ENCODE measurements at regions not wholly inside any gene's neighbourhood (a gene's known extent, or its start where the extent isn't known, plus 50 kb on each side); places are given as distances from the start of the nearest gene placed in this dataset.

- no peak for DNase-seq
- H3K9me3 Mint-ChIP-seq, result no peaks in the 10 kb centered on the region
- H3K27ac Mint-ChIP-seq, result no peak overlapping the region
- peaks cover 16% of the 10 kb centered on the region for H3K27me3 Mint-ChIP-seq
- H3K4me3 Mint-ChIP-seq, result no peak overlapping the region
- H3K4me1 Mint-ChIP-seq (ENCODE audit: low read depth), result no peaks in the 10 kb centered on the region
- H3K36me3 Mint-ChIP-seq (ENCODE audit: low read depth), result no peaks in the 10 kb centered on the region
Observed at GRCh38 chr2:177118636-177119035, 94.0 kb upstream of the HNRNPA3 start.

GRCh38 chr2:177119099-177119498 is 93.5 kb upstream of the HNRNPA3 start:
- DNase-seq, result no peak
- H3K4me3 Mint-ChIP-seq, result no peak overlapping the region
- no peaks in the 10 kb centered on the region for H3K36me3 Mint-ChIP-seq (ENCODE audit: low read depth)
- no peak overlapping the region for H3K27ac Mint-ChIP-seq
- no peaks in the 10 kb centered on the region for H3K9me3 Mint-ChIP-seq
- peaks cover 16% of the 10 kb centered on the region for H3K27me3 Mint-ChIP-seq
- no peaks in the 10 kb centered on the region for H3K4me1 Mint-ChIP-seq (ENCODE audit: low read depth)

GRCh38 chr2:177123048-177123447 is 89.5 kb upstream of the HNRNPA3 start:
- no peak overlapping the region for H3K4me3 Mint-ChIP-seq
- no peaks in the 10 kb centered on the region for H3K36me3 Mint-ChIP-seq (ENCODE audit: low read depth)
- DNase-seq, result no peak
- peaks cover 16% of the 10 kb centered on the region for H3K27me3 Mint-ChIP-seq
- no peaks in the 10 kb centered on the region for H3K4me1 Mint-ChIP-seq (ENCODE audit: low read depth)
- no peak overlapping the region for H3K27ac Mint-ChIP-seq
- no peaks in the 10 kb centered on the region for H3K9me3 Mint-ChIP-seq

GRCh38 chr2:177124371-177124770 is 88.2 kb upstream of the HNRNPA3 start:
- no peaks in the 10 kb centered on the region for H3K4me1 Mint-ChIP-seq (ENCODE audit: low read depth)
- H3K36me3 Mint-ChIP-seq (ENCODE audit: low read depth), result no peaks in the 10 kb centered on the region
- H3K27ac Mint-ChIP-seq, result no peak overlapping the region
- H3K4me3 Mint-ChIP-seq, result no peak overlapping the region
- no peak for DNase-seq
- no peaks in the 10 kb centered on the region for H3K9me3 Mint-ChIP-seq
- peaks cover 16% of the 10 kb centered on the region for H3K27me3 Mint-ChIP-seq

- Mint-ChIP-seq H3K4me3 (no peak overlapping the region), H3K4me1 (ENCODE audit: low read depth) (peaks cover 10% of the 10 kb centered on the region), H3K27ac (no peak overlapping the region), H3K36me3 (ENCODE audit: low read depth) (no peaks in the 10 kb centered on the region), H3K9me3 (no peaks in the 10 kb centered on the region), H3K27me3 (peaks cover 11% of the 10 kb centered on the region)
- DNase-seq, result no peak
Observed at GRCh38 chr2:177127821-177128220, 84.8 kb upstream of the HNRNPA3 start.

- H3K27ac Mint-ChIP-seq, result no peak overlapping the region
- no peaks in the 10 kb centered on the region for H3K9me3 Mint-ChIP-seq
- no peak for DNase-seq
- peaks cover 11% of the 10 kb centered on the region for H3K27me3 Mint-ChIP-seq
- H3K4me3 Mint-ChIP-seq, result no peak overlapping the region
- H3K36me3 Mint-ChIP-seq (ENCODE audit: low read depth), result no peaks in the 10 kb centered on the region
- peaks cover 10% of the 10 kb centered on the region for H3K4me1 Mint-ChIP-seq (ENCODE audit: low read depth)
Observed at GRCh38 chr2:177129610-177130009, 83.0 kb upstream of the HNRNPA3 start.

DNA sequence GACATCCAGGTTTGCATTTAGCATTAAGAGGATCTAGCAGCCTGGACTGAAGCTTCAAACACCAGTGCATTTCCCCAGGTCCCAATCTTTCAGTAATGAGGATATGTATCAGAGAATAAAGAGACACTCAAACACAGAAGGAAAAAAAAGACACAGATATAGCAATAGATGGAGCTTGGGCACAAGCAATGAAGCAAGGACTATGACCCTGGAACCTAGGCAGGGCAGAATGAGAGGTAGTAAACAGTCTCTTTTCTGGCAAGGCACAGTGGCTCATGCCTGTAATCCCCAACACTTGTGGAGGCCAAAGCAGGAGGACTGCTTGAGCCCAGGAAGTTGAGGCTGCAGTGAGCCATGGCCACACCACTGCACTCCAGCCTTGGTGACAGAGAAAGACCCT is 80.7 kb upstream of the HNRNPA3 start:
- Mint-ChIP-seq H3K27ac (no peak overlapping the region), H3K9me3 (no peaks in the 10 kb centered on the region), H3K4me1 (ENCODE audit: low read depth) (peaks cover 10% of the 10 kb centered on the region), H3K36me3 (ENCODE audit: low read depth) (no peaks in the 10 kb centered on the region), H3K4me3 (no peak overlapping the region), H3K27me3 (peaks cover 11% of the 10 kb centered on the region)
- DNase-seq, result no peak

DNA sequence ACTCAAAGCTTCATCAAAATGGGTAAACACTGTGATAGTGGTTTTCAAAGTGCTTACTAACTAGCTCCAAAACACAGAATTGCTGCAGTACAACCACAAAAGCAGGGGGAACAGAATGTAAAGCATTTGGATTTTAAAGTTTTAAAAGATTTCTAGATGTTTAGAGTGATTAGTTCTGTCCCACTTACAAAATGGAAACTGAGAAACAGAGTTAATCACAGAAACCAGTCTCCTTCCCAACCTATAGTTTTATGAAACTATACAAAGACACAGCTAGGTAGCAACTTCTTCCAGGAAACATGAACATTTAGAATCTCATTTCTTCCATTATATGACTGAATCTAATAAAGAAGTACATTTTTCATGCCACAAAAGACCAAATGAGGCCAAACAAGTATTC is 73.8 kb upstream of the HNRNPA3 start:
- Mint-ChIP-seq H3K27me3 (peaks cover 19% of the 10 kb centered on the region), H3K4me1 (ENCODE audit: low read depth) (peaks cover 9% of the 10 kb centered on the region), H3K4me3 (no peak overlapping the region), H3K36me3 (ENCODE audit: low read depth) (no peaks in the 10 kb centered on the region), H3K9me3 (no peaks in the 10 kb centered on the region), H3K27ac (no peak overlapping the region)
- no peak for DNase-seq

GRCh38 chr2:177141866-177142265 is 70.7 kb upstream of the HNRNPA3 start:
- Mint-ChIP-seq H3K4me1 (ENCODE audit: low read depth) (peaks cover 9% of the 10 kb centered on the region), H3K27ac (no peak overlapping the region), H3K4me3 (no peak overlapping the region), H3K9me3 (no peaks in the 10 kb centered on the region), H3K36me3 (ENCODE audit: low read depth) (no peaks in the 10 kb centered on the region), H3K27me3 (peaks cover 30% of the 10 kb centered on the region)
- DNase-seq, result no peak

- Mint-ChIP-seq H3K4me1 (ENCODE audit: low read depth) (peaks cover 16% of the 10 kb centered on the region), H3K27me3 (peaks cover 40% of the 10 kb centered on the region), H3K36me3 (ENCODE audit: low read depth) (no peaks in the 10 kb centered on the region), H3K9me3 (no peaks in the 10 kb centered on the region), H3K4me3 (no peak overlapping the region), H3K27ac (no peak overlapping the region)
- DNase-seq, result no peak
Observed at GRCh38 chr2:177143444-177143843, 69.2 kb upstream of the HNRNPA3 start.

DNA sequence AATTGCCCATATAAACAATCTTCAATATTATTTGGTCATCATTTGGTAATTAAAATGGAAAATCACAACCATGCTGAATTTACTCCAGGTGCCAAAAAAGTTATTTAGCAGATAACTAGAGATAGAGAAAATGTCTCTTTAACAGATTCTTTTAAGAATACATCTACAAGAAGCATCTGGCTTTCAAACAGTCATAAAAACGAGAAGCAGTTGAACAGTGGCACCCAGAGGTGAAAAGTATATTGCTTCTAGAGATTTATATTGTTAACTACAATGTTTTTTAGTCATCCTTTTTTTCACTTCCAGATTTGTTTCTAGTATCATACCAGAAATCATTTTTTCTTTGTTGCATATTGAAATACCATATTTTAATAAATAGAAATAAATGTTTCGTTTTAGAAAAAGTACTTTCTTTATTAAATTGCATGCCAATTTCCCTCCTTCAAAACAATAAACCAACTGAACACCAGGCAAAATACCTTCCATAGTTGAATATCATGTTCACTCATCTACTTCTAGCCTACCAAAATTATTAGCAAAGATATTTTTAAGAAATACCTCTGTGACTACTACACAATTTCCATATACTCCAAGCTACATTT is 65.4 kb upstream of the HNRNPA3 start:
- Mint-ChIP-seq H3K9me3 (no peaks in the 10 kb centered on the region), H3K4me1 (ENCODE audit: low read depth) (peaks cover 16% of the 10 kb centered on the region), H3K27me3 (peaks cover 35% of the 10 kb centered on the region), H3K27ac (no peak overlapping the region), H3K36me3 (ENCODE audit: low read depth) (no peaks in the 10 kb centered on the region), H3K4me3 (no peak overlapping the region)
- DNase-seq, result no peak

DNA sequence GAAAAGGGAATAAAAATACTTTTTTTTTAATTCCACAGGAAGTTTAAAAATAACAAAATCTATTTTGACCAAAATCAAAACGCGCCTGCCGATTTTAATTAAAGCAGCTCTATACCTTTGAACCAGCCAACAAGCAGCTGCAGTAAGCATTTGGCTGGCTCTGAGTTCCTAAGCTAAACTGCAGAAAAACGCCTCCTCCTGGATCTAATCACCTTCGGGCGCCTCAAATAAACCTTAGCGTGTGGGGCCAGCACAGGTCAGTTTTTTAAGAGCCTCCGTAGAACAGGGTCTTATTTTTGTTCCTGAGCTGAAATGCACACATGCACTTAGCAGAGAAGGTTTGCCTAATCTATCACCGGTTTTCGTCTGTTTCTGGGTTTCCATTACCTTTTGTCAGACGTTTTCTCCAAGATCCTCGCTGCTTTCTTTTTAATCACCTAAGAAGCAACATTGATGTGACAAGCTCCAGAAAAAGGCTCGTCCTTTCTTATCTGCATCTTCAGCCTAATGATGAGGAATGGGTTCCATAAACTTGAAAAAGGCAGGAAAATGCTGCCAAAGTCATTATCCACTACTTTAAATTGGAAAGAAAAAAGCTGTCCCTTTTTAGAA is 64.7 kb upstream of the HNRNPA3 start:
- no peaks in the 10 kb centered on the region for H3K9me3 Mint-ChIP-seq
- H3K4me3 Mint-ChIP-seq, result peak overlapping the region; percentile 78
- H3K27me3 Mint-ChIP-seq, result peaks cover 32% of the 10 kb centered on the region
- peaks cover 16% of the 10 kb centered on the region for H3K4me1 Mint-ChIP-seq (ENCODE audit: low read depth)
- no peak overlapping the region for H3K27ac Mint-ChIP-seq
- DNase-seq, result no peak
- H3K36me3 Mint-ChIP-seq (ENCODE audit: low read depth), result no peaks in the 10 kb centered on the region

DNA sequence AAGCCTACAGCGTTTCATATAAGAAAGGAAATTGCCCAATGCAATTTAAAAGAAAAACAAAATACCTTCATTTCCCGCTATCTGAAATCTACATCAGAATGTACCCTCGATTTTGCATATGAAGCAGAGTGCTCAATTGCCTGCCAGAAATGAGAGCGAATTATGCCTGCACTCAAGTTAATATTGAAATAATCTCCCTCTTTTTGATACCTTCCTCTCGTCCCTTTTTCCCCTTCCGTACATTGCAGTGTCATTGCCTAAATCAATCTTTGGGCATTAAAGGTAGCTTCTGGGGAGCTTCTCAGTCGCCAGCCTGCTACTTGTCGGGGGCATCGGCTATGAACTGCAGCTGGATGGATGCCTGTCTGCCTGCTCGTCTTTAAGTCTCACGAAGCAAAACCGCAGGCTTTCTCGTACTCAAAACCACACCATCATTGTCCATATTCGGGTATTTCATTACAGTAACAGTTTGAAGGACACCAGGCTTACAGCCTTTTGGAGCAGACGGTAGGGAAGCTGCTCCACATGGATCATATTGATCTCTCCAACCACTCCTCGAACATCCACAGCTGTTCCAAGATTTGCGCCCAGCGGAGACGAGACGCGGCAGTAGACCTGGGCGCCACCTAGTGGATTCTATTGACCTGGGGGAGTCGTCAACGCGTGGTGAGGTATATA is 64.0 kb upstream of the HNRNPA3 start:
- H3K4me1 Mint-ChIP-seq (ENCODE audit: low read depth), result peaks cover 17% of the 10 kb centered on the region
- no peaks in the 10 kb centered on the region for H3K36me3 Mint-ChIP-seq (ENCODE audit: low read depth)
- H3K27me3 Mint-ChIP-seq, result peaks cover 32% of the 10 kb centered on the region
- peak; percentile 81 for DNase-seq
- no peaks in the 10 kb centered on the region for H3K9me3 Mint-ChIP-seq
- H3K27ac Mint-ChIP-seq, result no peak overlapping the region
- H3K4me3 Mint-ChIP-seq, result peak overlapping the region; percentile 78

GRCh38 chr2:177149155-177149503 is 63.5 kb upstream of the HNRNPA3 start:
- DNase-seq, result no peak
- Mint-ChIP-seq H3K9me3 (no peaks in the 10 kb centered on the region), H3K4me1 (ENCODE audit: low read depth) (peaks cover 22% of the 10 kb centered on the region), H3K27ac (no peak overlapping the region), H3K27me3 (peaks cover 32% of the 10 kb centered on the region), H3K36me3 (ENCODE audit: low read depth) (no peaks in the 10 kb centered on the region), H3K4me3 (peak overlapping the region; percentile 78)

DNA sequence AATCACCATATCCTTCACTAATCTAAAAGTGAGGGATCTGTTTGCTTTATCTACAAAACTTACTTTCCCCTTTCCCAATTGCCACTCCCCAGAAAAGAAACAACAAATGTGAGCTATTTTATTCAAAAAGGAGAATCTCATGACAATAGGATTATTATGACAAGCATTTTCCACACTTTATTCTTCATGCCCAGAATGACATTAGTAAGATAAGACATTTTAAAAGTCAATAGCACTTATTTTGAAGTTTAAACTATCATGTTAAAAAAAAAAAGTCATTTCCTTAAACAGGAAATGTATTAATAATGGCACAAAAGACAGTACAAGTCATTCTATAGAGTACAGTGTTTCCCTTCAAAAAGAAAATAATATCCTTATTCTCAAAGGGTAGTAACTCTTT is 58.8 kb upstream of the HNRNPA3 start:
- DNase-seq, result no peak
- Mint-ChIP-seq H3K4me3 (no peak overlapping the region), H3K4me1 (ENCODE audit: low read depth) (peaks cover 9% of the 10 kb centered on the region), H3K9me3 (no peaks in the 10 kb centered on the region), H3K27ac (no peak overlapping the region), H3K36me3 (ENCODE audit: low read depth) (no peaks in the 10 kb centered on the region), H3K27me3 (peaks cover 7% of the 10 kb centered on the region)
